ENCODE measurements at regions not wholly inside any gene's neighbourhood (a gene's known extent, or its start where the extent isn't known, plus 50 kb on each side); places are given as distances from the start of the nearest gene placed in this dataset.

GRCh38 chr4:19033816-19034733 lies 1012.5 kb upstream of the LCORL start:
- H3K4ac ChIP-seq (ENCODE audit: low read depth, low read length) = no peak overlapping the region
- H3K18ac ChIP-seq (ENCODE audit: low read length) = no peak overlapping the region
- peaks cover 8 to 11% of the 10 kb centered on the region in 2 experiments for H3K4me1 ChIP-seq (ENCODE audit: control insufficient read depth in 1 of 2, insufficient read depth in 2 of 2, low read length in 2 of 2)
- no peak overlapping the region for H3K4me2 ChIP-seq (ENCODE audit: low read length)
- no peak overlapping the region for H4K8ac ChIP-seq (ENCODE audit: low read depth, low read length)
- no peak overlapping the region for H4K12ac ChIP-seq (ENCODE audit: low read depth, low read length)
- H3K79me1 ChIP-seq (ENCODE audit: low read length) = peaks cover 15% of the 10 kb centered on the region
- H3K14ac ChIP-seq (ENCODE audit: low read length) = no peak overlapping the region
- peak overlapping the region; percentile 52 for H3K27ac ChIP-seq (ENCODE audit: low read depth, low read length)
- H3K9ac ChIP-seq (ENCODE audit: low read length) = no peak overlapping the region
- peak overlapping the region; percentile 72 for H2BK120ac ChIP-seq (ENCODE audit: insufficient read depth, low read length, poor library complexity)
- no CpG with 5 or more reads among the region's 2 CpGs for WGBS (ENCODE audit: extremely low coverage, insufficient coverage, insufficient read length)
- no peaks in the 10 kb centered on the region for H3K27me3 ChIP-seq (ENCODE audit: insufficient read depth, low read length)
- H4K91ac ChIP-seq (ENCODE audit: low read depth, low read length) = peak overlapping the region; percentile 77
- H3K36me3 ChIP-seq (ENCODE audit: control insufficient read depth in 1 of 2, insufficient read depth in 2 of 2, low read length in 2 of 2) = no peaks in the 10 kb centered on the region
- H2AK5ac ChIP-seq (ENCODE audit: low read length) = no peak overlapping the region
- H2BK12ac ChIP-seq (ENCODE audit: low read length) = peak overlapping the region; percentile 91
- no peak overlapping the region for H2BK5ac ChIP-seq (ENCODE audit: low read depth, low read length, poor library complexity)
- H3K23ac ChIP-seq (ENCODE audit: low read length) = no peak overlapping the region
- H2AFZ ChIP-seq (ENCODE audit: insufficient read depth, low read length, poor library complexity) = no peak overlapping the region
- H3K9me3 ChIP-seq (ENCODE audit: insufficient read depth, low read depth, low read length) = no peaks in the 10 kb centered on the region
- no peaks in the 10 kb centered on the region for H3K79me2 ChIP-seq (ENCODE audit: control insufficient read depth, insufficient read depth, low read length, poor library complexity)
- no peak overlapping the region for H3K4me3 ChIP-seq (ENCODE audit: low read depth, low read length)
- DNase-seq = peak in 1 of 2 donors; percentile 40

GRCh38 chr4:19030536-19030935 lies 1009.0 kb upstream of the LCORL start:
- H3K4me2 ChIP-seq (ENCODE audit: low read length) = no peak overlapping the region
- H3K4ac ChIP-seq (ENCODE audit: low read depth, low read length) = peak overlapping the region; percentile 46
- no peak overlapping the region for H2BK12ac ChIP-seq (ENCODE audit: low read length)
- H4K8ac ChIP-seq (ENCODE audit: low read depth, low read length) = peak overlapping the region; percentile 53
- no peaks in the 10 kb centered on the region for H3K27me3 ChIP-seq (ENCODE audit: insufficient read depth, low read length)
- no peak for DNase-seq
- no peak overlapping the region for H3K4me3 ChIP-seq (ENCODE audit: low read depth, low read length)
- peaks cover 8 to 11% of the 10 kb centered on the region in 2 experiments for H3K4me1 ChIP-seq (ENCODE audit: control insufficient read depth in 1 of 2, insufficient read depth in 2 of 2, low read length in 2 of 2)
- no peak overlapping the region for H3K23ac ChIP-seq (ENCODE audit: low read length)
- peak overlapping the region; percentile 22 for H3K9ac ChIP-seq (ENCODE audit: low read length)
- peak overlapping the region; percentile 57 for H4K91ac ChIP-seq (ENCODE audit: low read depth, low read length)
- H3K79me2 ChIP-seq (ENCODE audit: control insufficient read depth, insufficient read depth, low read length, poor library complexity) = no peaks in the 10 kb centered on the region
- H3K27ac ChIP-seq (ENCODE audit: low read depth, low read length) = peak overlapping the region; percentile 69
- H4K12ac ChIP-seq (ENCODE audit: low read depth, low read length) = no peak overlapping the region
- H2AK5ac ChIP-seq (ENCODE audit: low read length) = no peak overlapping the region
- H3K79me1 ChIP-seq (ENCODE audit: low read length) = peaks cover 17% of the 10 kb centered on the region
- H2BK120ac ChIP-seq (ENCODE audit: insufficient read depth, low read length, poor library complexity) = peak overlapping the region; percentile 63
- no peak overlapping the region for H3K18ac ChIP-seq (ENCODE audit: low read length)
- H3K14ac ChIP-seq (ENCODE audit: low read length) = peak overlapping the region; percentile 44
- no peaks in the 10 kb centered on the region for H3K9me3 ChIP-seq (ENCODE audit: insufficient read depth, low read depth, low read length)
- H2AFZ ChIP-seq (ENCODE audit: insufficient read depth, low read length, poor library complexity) = no peak overlapping the region
- H3K36me3 ChIP-seq (ENCODE audit: control insufficient read depth in 1 of 2, insufficient read depth in 2 of 2, low read length in 2 of 2) = no peaks in the 10 kb centered on the region
- no peak overlapping the region for H2BK5ac ChIP-seq (ENCODE audit: low read depth, low read length, poor library complexity)

DNA sequence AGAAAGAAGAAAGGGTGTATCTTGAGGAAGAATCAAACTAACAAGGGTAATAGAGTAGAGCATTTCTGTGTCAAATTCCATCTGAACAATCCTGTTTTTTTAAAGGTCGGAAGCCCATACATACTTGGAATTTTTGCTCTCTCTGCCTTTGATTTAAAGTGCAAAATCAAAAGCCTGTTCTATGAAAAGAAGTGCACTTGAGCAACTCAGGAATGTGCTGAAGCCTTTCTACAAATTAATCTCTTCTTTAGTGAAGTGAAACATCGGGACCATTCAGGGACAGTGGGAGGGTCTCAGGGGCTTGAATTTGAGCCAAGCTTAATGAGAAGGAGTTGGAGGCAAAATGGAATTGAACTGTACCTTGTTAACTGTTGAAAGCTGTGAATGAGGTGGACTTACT lies 1008.5 kb upstream of the LCORL start:
- no peak overlapping the region for H3K27ac ChIP-seq (ENCODE audit: low read depth, low read length)
- H2BK5ac ChIP-seq (ENCODE audit: low read depth, low read length, poor library complexity) = no peak overlapping the region
- H3K23ac ChIP-seq (ENCODE audit: low read length) = no peak overlapping the region
- H3K4me2 ChIP-seq (ENCODE audit: low read length) = no peak overlapping the region
- no peak overlapping the region for H4K12ac ChIP-seq (ENCODE audit: low read depth, low read length)
- no peaks in the 10 kb centered on the region for H3K9me3 ChIP-seq (ENCODE audit: insufficient read depth, low read depth, low read length)
- H2AK5ac ChIP-seq (ENCODE audit: low read length) = no peak overlapping the region
- no peak overlapping the region for H3K4me3 ChIP-seq (ENCODE audit: low read depth, low read length)
- no peaks in the 10 kb centered on the region for H3K79me2 ChIP-seq (ENCODE audit: control insufficient read depth, insufficient read depth, low read length, poor library complexity)
- no peak overlapping the region for H3K9ac ChIP-seq (ENCODE audit: low read length)
- no peak overlapping the region for H4K8ac ChIP-seq (ENCODE audit: low read depth, low read length)
- H3K4ac ChIP-seq (ENCODE audit: low read depth, low read length) = no peak overlapping the region
- peaks cover 17% of the 10 kb centered on the region for H3K79me1 ChIP-seq (ENCODE audit: low read length)
- H3K27me3 ChIP-seq (ENCODE audit: insufficient read depth, low read length) = no peaks in the 10 kb centered on the region
- H3K36me3 ChIP-seq (ENCODE audit: control insufficient read depth in 1 of 2, insufficient read depth in 2 of 2, low read length in 2 of 2) = no peaks in the 10 kb centered on the region
- H2AFZ ChIP-seq (ENCODE audit: insufficient read depth, low read length, poor library complexity) = no peak overlapping the region
- WGBS (ENCODE audit: extremely low coverage, insufficient coverage, insufficient read length) = no CpG with 5 or more reads among the region's 2 CpGs
- H3K4me1 ChIP-seq (ENCODE audit: control insufficient read depth in 1 of 2, insufficient read depth in 2 of 2, low read length in 2 of 2) = peaks cover 8 to 11% of the 10 kb centered on the region in 2 experiments
- H4K91ac ChIP-seq (ENCODE audit: low read depth, low read length) = no peak overlapping the region
- no peak overlapping the region for H3K14ac ChIP-seq (ENCODE audit: low read length)
- no peak overlapping the region for H3K18ac ChIP-seq (ENCODE audit: low read length)
- H2BK12ac ChIP-seq (ENCODE audit: low read length) = no peak overlapping the region
- H2BK120ac ChIP-seq (ENCODE audit: insufficient read depth, low read length, poor library complexity) = no peak overlapping the region
- DNase-seq = peak in 1 of 2 donors; percentile 10

- Histone ChIP-seq H2BK5ac (ENCODE audit: low read depth, low read length, poor library complexity) (no peak overlapping the region), H4K8ac (ENCODE audit: low read depth, low read length) (no peak overlapping the region), H3K4me3 (ENCODE audit: low read depth, low read length) (no peak overlapping the region), H4K91ac (ENCODE audit: low read depth, low read length) (no peak overlapping the region), H3K79me1 (ENCODE audit: low read length) (peaks cover 11% of the 10 kb centered on the region), H3K79me2 (ENCODE audit: control insufficient read depth, insufficient read depth, low read length, poor library complexity) (no peaks in the 10 kb centered on the region), H3K9me3 (ENCODE audit: insufficient read depth, low read depth, low read length) (no peaks in the 10 kb centered on the region), H3K14ac (ENCODE audit: low read length) (no peak overlapping the region), H3K4me2 (ENCODE audit: low read length) (no peak overlapping the region), H3K18ac (ENCODE audit: low read length) (no peak overlapping the region), H3K9ac (ENCODE audit: low read length) (no peak overlapping the region), H3K4me1 (ENCODE audit: control insufficient read depth in 1 of 2, insufficient read depth in 2 of 2, low read length in 2 of 2) (peaks cover 3% of the 10 kb centered on the region in 2 experiments), H2AK5ac (ENCODE audit: low read length) (no peak overlapping the region), H2BK12ac (ENCODE audit: low read length) (peak overlapping the region; percentile 24), H3K4ac (ENCODE audit: low read depth, low read length) (no peak overlapping the region), H4K12ac (ENCODE audit: low read depth, low read length) (no peak overlapping the region), H3K27me3 (ENCODE audit: insufficient read depth, low read length) (no peaks in the 10 kb centered on the region), H2BK120ac (ENCODE audit: insufficient read depth, low read length, poor library complexity) (no peak overlapping the region), H3K23ac (ENCODE audit: low read length) (no peak overlapping the region), H3K36me3 (ENCODE audit: control insufficient read depth in 1 of 2, insufficient read depth in 2 of 2, low read length in 2 of 2) (no peaks in the 10 kb centered on the region), H2AFZ (ENCODE audit: insufficient read depth, low read length, poor library complexity) (no peak overlapping the region), H3K27ac (ENCODE audit: low read depth, low read length) (no peak overlapping the region)
- no CpG with 5 or more reads among the region's 1 CpG for WGBS (ENCODE audit: extremely low coverage, insufficient coverage, insufficient read length)
- DNase-seq = no peak
These were observed 1004.7 kb upstream of the LCORL start for GRCh38 chr4:19026281-19026680.
